H9 (cell line): ENCODE measurements at regions not wholly inside any gene's neighbourhood (a gene's known extent, or its start where the extent isn't known, plus 50 kb on each side); places are given as distances from the start of the nearest gene placed in this dataset.

Source experiments
- DNase-seq: peaks from one replicate; pipeline ENCODE4 v3.0.0-alpha.2; 2017
- H2AFZ ChIP-seq: one replicate; pipeline ENCODE4 v1.6.1; 2013; ENCODE audit warnings: mild to moderate bottlenecking, low read length, control low read depth, moderate library complexity
- H2AK5ac ChIP-seq: 2 replicates; pipeline ENCODE4 v1.6.1; 2013; ENCODE audit warnings: low read length, control low read depth, mixed read lengths; ENCODE audit not compliant: insufficient read length
- H2BK120ac ChIP-seq: one replicate; pipeline ENCODE4 v1.6.1; 2013; ENCODE audit warnings: low read depth, mild to moderate bottlenecking, low read length, control low read depth, inconsistent platforms; ENCODE audit not compliant: poor library complexity, severe bottlenecking
- H2BK12ac ChIP-seq: 2 replicates; pipeline ENCODE4 v1.6.1; 2013; ENCODE audit warnings: low read length, control low read depth, mixed read lengths, low read depth; ENCODE audit not compliant: insufficient read length
- H2BK15ac ChIP-seq: 2 replicates; pipeline ENCODE4 v1.6.1; 2013; ENCODE audit warnings: low read depth, low read length, control low read depth
- H2BK20ac ChIP-seq: one replicate; pipeline ENCODE4 v1.6.1; 2013; ENCODE audit warnings: low read depth, mild to moderate bottlenecking, low read length, control low read depth, inconsistent platforms; ENCODE audit not compliant: poor library complexity, severe bottlenecking
- H2BK5ac ChIP-seq: 2 replicates; pipeline ENCODE4 v1.6.1; 2013; ENCODE audit warnings: low read length, control low read depth, mixed read lengths; ENCODE audit not compliant: insufficient read length
- H3K14ac ChIP-seq: 2 replicates; pipeline ENCODE4 v1.6.1; 2013; ENCODE audit warnings: low read length, control low read depth; ENCODE audit not compliant: insufficient read depth
- H3K18ac ChIP-seq: 2 replicates; pipeline ENCODE4 v1.6.1; 2013; ENCODE audit warnings: low read depth, mild to moderate bottlenecking, mixed read lengths, low read length, control low read depth; ENCODE audit not compliant: insufficient read length
- H3K23ac ChIP-seq: 2 replicates; pipeline ENCODE4 v1.6.1; 2013; ENCODE audit warnings: low read length, control low read depth, mixed read lengths, low read depth; ENCODE audit not compliant: insufficient read length
- H3K23me2 ChIP-seq: 2 replicates; pipeline ENCODE4 v1.6.1; 2013; ENCODE audit warnings: low read depth, mild to moderate bottlenecking, mixed read lengths, low read length, control low read depth; ENCODE audit not compliant: insufficient read length, poor library complexity, severe bottlenecking
- H3K27ac ChIP-seq: 2 replicates; pipeline ENCODE4 v1.5.1; 2013; ENCODE audit warnings: low read length, control low read depth, mixed read lengths, low read depth; ENCODE audit not compliant: insufficient read length
- H3K27me3 ChIP-seq: 2 replicates; pipeline ENCODE4 v1.6.1; 2013; ENCODE audit warnings: low read length, control low read depth, inconsistent platforms; ENCODE audit not compliant: insufficient read depth
- H3K4ac ChIP-seq: 2 replicates; pipeline ENCODE4 v1.6.1; 2013; ENCODE audit warnings: low read depth, mild to moderate bottlenecking, control low read depth, inconsistent platforms, low read length, moderate library complexity
- H3K4me1 ChIP-seq: 2 replicates; pipeline ENCODE4 v1.6.1; 2013; ENCODE audit warnings: low read length, control low read depth, inconsistent platforms; ENCODE audit not compliant: insufficient read depth
- H3K4me2 ChIP-seq: 2 replicates; pipeline ENCODE4 v1.6.1; 2013; ENCODE audit warnings: low read length, control low read depth, mixed read lengths; ENCODE audit not compliant: insufficient read length, insufficient read depth
- H3K56ac ChIP-seq: 2 replicates; pipeline ENCODE4 v1.6.1; 2013; ENCODE audit warnings: low read depth, mild to moderate bottlenecking, mixed read lengths, low read length, control low read depth; ENCODE audit not compliant: insufficient read length
- H3K79me1 ChIP-seq: 2 replicates; pipeline ENCODE4 v1.6.1; 2013; ENCODE audit warnings: low read depth, mild to moderate bottlenecking, moderate library complexity, low read length, control low read depth, inconsistent platforms; ENCODE audit not compliant: insufficient read depth, poor library complexity, severe bottlenecking
- H3K79me2 ChIP-seq: 2 replicates; pipeline ENCODE4 v1.6.1; 2013; ENCODE audit warnings: low read length, control low read depth, inconsistent platforms; ENCODE audit not compliant: insufficient read depth
- H3K9ac ChIP-seq: 2 replicates; pipeline ENCODE4 v1.6.1; 2013; ENCODE audit warnings: low read length, control low read depth, mixed read lengths; ENCODE audit not compliant: insufficient read length; ENCODE audit errors: extremely low read depth
- H3K9me3 ChIP-seq: one replicate; pipeline ENCODE4 v1.6.1; 2013; ENCODE audit warnings: low read depth, low read length, inconsistent platforms; ENCODE audit not compliant: control insufficient read depth
- H3T11ph ChIP-seq: one replicate; pipeline ENCODE4 v1.6.1; 2013; ENCODE audit warnings: mild to moderate bottlenecking, low read length, control low read depth, inconsistent platforms
- H4K20me1 ChIP-seq: one replicate; pipeline ENCODE4 v1.6.1; 2013; ENCODE audit not compliant: control insufficient read depth, insufficient read length, insufficient read depth
- H4K5ac ChIP-seq: 2 replicates; pipeline ENCODE4 v1.6.1; 2013; ENCODE audit warnings: low read depth, mild to moderate bottlenecking, mixed read lengths, low read length, control low read depth; ENCODE audit not compliant: insufficient read length
- H4K8ac ChIP-seq: replicated peaks from 2 replicates; pipeline ENCODE4 v1.6.1; 2013; ENCODE audit warnings: low read length, control low read depth, mixed read lengths, low read depth; ENCODE audit not compliant: insufficient read length
- H4K91ac ChIP-seq: 2 replicates; pipeline ENCODE4 v1.6.1; 2013; ENCODE audit warnings: low read depth, mild to moderate bottlenecking, moderate library complexity, mixed read lengths, low read length, control low read depth; ENCODE audit not compliant: insufficient read length
- H3K27ac Mint-ChIP-seq, 3 experiments: 2 replicates in 2 of 3; 3 replicates in 1 of 3; pipeline ENCODE4 v1.8.0; 2020 to 2021; ENCODE audit warnings: mixed read lengths in 3 of 3, mild to moderate bottlenecking in 1 of 3, moderate library complexity in 1 of 3
- H3K27me3 Mint-ChIP-seq: 2 replicates; pipeline ENCODE4 v1.8.0; 2021; ENCODE audit warnings: low read depth, mild to moderate bottlenecking, moderate library complexity, mixed read lengths
- H3K36me3 Mint-ChIP-seq, 3 experiments: 2 replicates in 2 of 3; 3 replicates in 1 of 3; pipeline ENCODE4 v1.8.0; 2020 to 2021; ENCODE audit warnings: low read depth in 3 of 3, mixed read lengths in 3 of 3; ENCODE audit not compliant: insufficient read depth in 1 of 3
- H3K4me1 Mint-ChIP-seq, 2 experiments: 2 replicates each; pipeline ENCODE4 v1.8.0; 2020; ENCODE audit warnings: mixed read lengths in 2 of 2
- H3K4me3 Mint-ChIP-seq, 2 experiments: 2 replicates in 1 of 2; 3 replicates in 1 of 2; pipeline ENCODE4 v1.8.0; 2020 to 2021; ENCODE audit warnings: mild to moderate bottlenecking in 2 of 2, mixed read lengths in 2 of 2, moderate library complexity in 1 of 2
- H3K9me3 Mint-ChIP-seq, 2 experiments: 2 replicates in 1 of 2; 3 replicates in 1 of 2; pipeline ENCODE4 v1.8.0; 2020; ENCODE audit warnings: mild to moderate bottlenecking in 2 of 2, mixed read lengths in 2 of 2, moderate library complexity in 1 of 2
- WGBS: extraction: QIAGEN DNeasy Blood & Tissue Kit; methylation state at CpG from one replicate; pipeline ENCODE4 v1.1.7; 2013; ENCODE audit warnings: missing lambda C conversion rate, low lambda C conversion rate, mixed read lengths; ENCODE audit not compliant: insufficient read length; ENCODE audit errors: extremely low coverage; 5-methylcytosine and 5-hydroxymethylcytosine counted together
- TF ChIP-seq, protein P1 (sequence below): fragments of 200-600 bp; sonication (generic); conservative IDR thresholded peaks from 3 replicates; pipeline ENCODE4 v1.8.0; 2021; ENCODE audit warnings: antibody characterized with exemption, mild to moderate bottlenecking

DNA sequence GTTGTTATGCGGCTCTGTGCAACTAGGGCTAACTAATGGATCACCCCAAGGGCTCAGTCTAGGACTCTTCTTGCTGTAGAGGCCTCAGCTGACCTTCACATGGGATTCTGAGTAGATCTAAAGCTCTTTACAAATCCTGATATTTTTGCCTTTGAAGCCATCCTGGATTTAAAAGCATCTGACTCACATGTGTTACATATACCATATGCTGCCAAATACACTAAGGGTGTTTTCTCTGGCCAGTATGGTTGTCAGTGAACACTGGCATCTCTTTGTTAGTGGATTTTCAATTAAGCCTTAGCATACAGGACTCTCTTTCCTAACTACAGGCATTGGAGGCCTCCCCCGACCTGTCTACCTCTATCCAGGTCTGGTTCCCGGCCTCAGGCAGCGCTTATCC is 992.8 kb upstream of the FANCL start:
- Mint-ChIP-seq H3K9me3 (no peaks in the 10 kb centered on the region), H3K4me3 (no peak overlapping the region), H3K36me3 (no peaks in the 10 kb centered on the region), H3K27me3 (no peaks in the 10 kb centered on the region), H3K4me1 (peaks cover 3 to 7% of the 10 kb centered on the region in 2 experiments; a peak in 2 of 4 replicates), H3K27ac (no peak overlapping the region)
- WGBS: no CpG with 5 or more reads among the region's 4 CpGs
- Histone ChIP-seq H2BK120ac (no peak overlapping the region), H4K20me1 (no peaks in the 10 kb centered on the region), H2AFZ (no peak overlapping the region), H4K5ac (no peak overlapping the region), H4K91ac (no peak overlapping the region), H2AK5ac (no peak overlapping the region), H3K79me2 (no peaks in the 10 kb centered on the region), H4K8ac (no peak overlapping the region), H3K4me2 (no peak overlapping the region), H3K4me1 (no peaks in the 10 kb centered on the region), H3K27me3 (no peaks in the 10 kb centered on the region), H2BK5ac (no peak overlapping the region), H3K14ac (no peak overlapping the region), H3K79me1 (no peaks in the 10 kb centered on the region), H3K4ac (no peak overlapping the region), H3K23ac (no peak overlapping the region), H3K27ac (no peak overlapping the region), H3K18ac (no peak overlapping the region), H3K9me3 (no peaks in the 10 kb centered on the region), H3K56ac (no peak overlapping the region), H3K9ac (no peak overlapping the region), H3T11ph (no peak overlapping the region), H3K23me2 (no peaks in the 10 kb centered on the region), H2BK15ac (no peak overlapping the region), H2BK20ac (no peak overlapping the region), H2BK12ac (no peak overlapping the region)
- TF ChIP-seq, protein P1, sequence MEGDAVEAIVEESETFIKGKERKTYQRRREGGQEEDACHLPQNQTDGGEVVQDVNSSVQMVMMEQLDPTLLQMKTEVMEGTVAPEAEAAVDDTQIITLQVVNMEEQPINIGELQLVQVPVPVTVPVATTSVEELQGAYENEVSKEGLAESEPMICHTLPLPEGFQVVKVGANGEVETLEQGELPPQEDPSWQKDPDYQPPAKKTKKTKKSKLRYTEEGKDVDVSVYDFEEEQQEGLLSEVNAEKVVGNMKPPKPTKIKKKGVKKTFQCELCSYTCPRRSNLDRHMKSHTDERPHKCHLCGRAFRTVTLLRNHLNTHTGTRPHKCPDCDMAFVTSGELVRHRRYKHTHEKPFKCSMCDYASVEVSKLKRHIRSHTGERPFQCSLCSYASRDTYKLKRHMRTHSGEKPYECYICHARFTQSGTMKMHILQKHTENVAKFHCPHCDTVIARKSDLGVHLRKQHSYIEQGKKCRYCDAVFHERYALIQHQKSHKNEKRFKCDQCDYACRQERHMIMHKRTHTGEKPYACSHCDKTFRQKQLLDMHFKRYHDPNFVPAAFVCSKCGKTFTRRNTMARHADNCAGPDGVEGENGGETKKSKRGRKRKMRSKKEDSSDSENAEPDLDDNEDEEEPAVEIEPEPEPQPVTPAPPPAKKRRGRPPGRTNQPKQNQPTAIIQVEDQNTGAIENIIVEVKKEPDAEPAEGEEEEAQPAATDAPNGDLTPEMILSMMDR: no peak
- DNase-seq: no peak
